A549 (cell line): ENCODE measurements at regions not wholly inside any gene's neighbourhood (a gene's known extent, or its start where the extent isn't known, plus 50 kb on each side); places are given as distances from the start of the nearest gene placed in this dataset.

Source experiments
- MAZ ChIP-seq: fragments of 150-350 bp; IDR thresholded peaks from 2 replicates; pipeline ENCODE4 v1.6.1; 2014; ENCODE audit warnings: antibody characterized with exemption, low read depth, low read length, borderline replicate concordance
- POLR2A ChIP-seq: IDR thresholded peaks from 2 replicates; pipeline ENCODE4 v1.6.1; 2012; ENCODE audit warnings: mild to moderate bottlenecking, low read length
- RAD21 ChIP-seq, 2 experiments: fragments of >200 bp in 1 of 2; sonication (Bioruptor Twin) in 1 of 2; formaldehyde crosslinking in 1 of 2; IDR thresholded peaks in 1 of 2; conservative IDR thresholded peaks in 1 of 2; 2 replicates in 1 of 2; 3 replicates in 1 of 2; pipeline ENCODE4 v1.6.1; 2012 to 2018; ENCODE audit warnings: inconsistent platforms in 1 of 2
- RFX5 ChIP-seq: fragments of 450-650 bp; IDR thresholded peaks from 2 replicates; pipeline ENCODE4 v1.7.1; 2014; ENCODE audit warnings: antibody characterized with exemption, mild to moderate bottlenecking, moderate library complexity

GRCh38 chr4:124990398-124990797 is 277.9 kb upstream of the ANKRD50 start:
- no peak for TF ChIP-seq MAZ
- TF ChIP-seq RAD21 (conservative IDR thresholded peaks at IDR 0.05 in 1 of 2, IDR thresholded peaks at IDR 0.05 in 1 of 2): no peak
- TF ChIP-seq RFX5: no peak
- no peak for TF ChIP-seq POLR2A
